GM12878 (cell line): ENCODE measurements at regions not wholly inside any gene's neighbourhood (a gene's known extent, or its start where the extent isn't known, plus 50 kb on each side); places are given as distances from the start of the nearest gene placed in this dataset.

Experiments used
- ATAC-seq: fragments of 200-7000 bp; cut with Tn5 transposase; 3 replicates; pipeline ENCODE4 v1.9.1; 2020; ENCODE audit warnings: mild to moderate bottlenecking, moderate library complexity
- BruUV-seq: library from RNA; stranded (reverse); fragments of 400-500 nt; replicated peaks from 2 replicates; lab custom pipeline; 2021; lab: Mats Ljungman, UMichigan
- CTCF ChIA-PET: fragments of 300-600 bp; sonication (Branson Sonifier 250); formaldehyde crosslinking; extraction: SDS; loops from one replicate; lab custom pipeline; 2021; ENCODE audit warnings: inconsistent platforms; lab: Yijun Ruan, JAX
- POLR2A ChIA-PET: fragments of 350-600 bp; formaldehyde crosslinking; extraction: SDS; loops from one replicate; lab custom pipeline; 2021; ENCODE audit warnings: inconsistent platforms; lab: Charles Lee
- RAD21 ChIA-PET: fragments of 300-600 bp; sonication (Branson Sonifier 250); formaldehyde crosslinking; loops from one replicate; lab custom pipeline; 2023; ENCODE audit warnings: antibody characterized with exemption; ENCODE audit not compliant: unreplicated experiment; lab: Charles Lee
- SMC1A ChIA-PET: fragments of 300-600 bp; sonication (Branson Sonifier 250); formaldehyde crosslinking; loops from one replicate; lab custom pipeline; 2023; ENCODE audit not compliant: unreplicated experiment, uncharacterized antibody; lab: Charles Lee
- DNase-seq: peaks from one replicate; pipeline ENCODE4 v3.0.0-alpha.2; 2011; ENCODE audit warnings: low read depth, low spot score
- FAIRE-seq: peaks from 3 replicates; lab custom pipeline; 2011; peaks lifted over from hg19 to GRCh38; lab: Jason Lieb, UNC
- H2AFZ ChIP-seq: 2 replicates; pipeline ENCODE4 v1.6.0; 2011; ENCODE audit warnings: low read depth, low read length, control low read depth; ENCODE audit not compliant: control insufficient read depth
- H3K27ac ChIP-seq: 2 replicates; pipeline ENCODE4 v1.5.1; 2011; ENCODE audit warnings: control low read depth; ENCODE audit not compliant: control insufficient read depth, insufficient read depth
- H3K27me3 ChIP-seq, 2 experiments: replicated peaks in 1 of 2; 2 replicates each; pipeline versions ENCODE4 v1.6.0 to v1.6.1; 2011; ENCODE audit warnings: low read length in 1 of 2; ENCODE audit not compliant: control insufficient read depth in 2 of 2, insufficient read depth in 2 of 2
- H3K36me3 ChIP-seq, 2 experiments: 2 replicates each; pipeline ENCODE4 v1.5.1; 2011; ENCODE audit warnings: low read length in 1 of 2; ENCODE audit not compliant: control insufficient read depth in 2 of 2, insufficient read depth in 2 of 2
- H3K4me1 ChIP-seq: 2 replicates; pipeline ENCODE4 v1.6.1; 2011; ENCODE audit warnings: mild to moderate bottlenecking, low read length, moderate library complexity, mixed read lengths; ENCODE audit not compliant: control insufficient read depth, insufficient read depth
- H3K4me2 ChIP-seq: 2 replicates; pipeline ENCODE4 v1.6.0; 2011; ENCODE audit warnings: control low read depth; ENCODE audit not compliant: control insufficient read depth, insufficient read depth
- H3K4me3 ChIP-seq: fragments of 200-600 bp; sonication (generic); 2 replicates; pipeline ENCODE4 v1.5.1; 2016
- H3K79me2 ChIP-seq: 2 replicates; pipeline ENCODE4 v1.6.0; 2011; ENCODE audit warnings: low read length; ENCODE audit not compliant: control insufficient read depth, insufficient read depth
- H3K9ac ChIP-seq: 2 replicates; pipeline ENCODE4 v1.8.0; 2011; ENCODE audit warnings: low read length, control low read depth, mixed read lengths; ENCODE audit not compliant: control insufficient read depth, insufficient read depth
- H3K9me3 ChIP-seq: replicated peaks from 3 replicates; pipeline ENCODE4 v1.5.1; 2011; ENCODE audit warnings: mild to moderate bottlenecking, low read length; ENCODE audit not compliant: control insufficient read depth, insufficient read depth
- H4K20me1 ChIP-seq: 2 replicates; pipeline ENCODE4 v1.6.0; 2011; ENCODE audit not compliant: control insufficient read depth, insufficient read depth
- ESRRA ChIP-seq: IDR thresholded peaks from 2 replicates; pipeline ENCODE4 v1.6.1; 2012; ENCODE audit warnings: mild to moderate bottlenecking, low read length, improper control_type of control experiment
- GATAD2B ChIP-seq: fragments of 450-650 bp; conservative IDR thresholded peaks from 2 replicates; pipeline ENCODE4 v1.6.1; 2017; ENCODE audit warnings: low read depth, mild to moderate bottlenecking, moderate library complexity
- IKZF2 ChIP-seq, 2 experiments: fragments of 450-650 bp; IDR thresholded peaks; 2 replicates each; pipeline ENCODE4 v1.6.1; 2017; ENCODE audit warnings: mild to moderate bottlenecking in 2 of 2, moderate library complexity in 2 of 2
- JUNB ChIP-seq: IDR thresholded peaks from 2 replicates; pipeline ENCODE4 v1.6.1; 2016; ENCODE audit warnings: antibody characterized with exemption, mild to moderate bottlenecking
- LARP7 ChIP-seq: fragments of 450-650 bp; IDR thresholded peaks from 2 replicates; pipeline ENCODE4 v1.6.1; 2017; ENCODE audit warnings: mild to moderate bottlenecking
- MEF2B ChIP-seq: fragments of 450-650 bp; IDR thresholded peaks from 2 replicates; pipeline ENCODE4 v1.6.1; 2018; ENCODE audit warnings: mild to moderate bottlenecking, moderate library complexity; ENCODE audit not compliant: partially characterized antibody, poor library complexity, severe bottlenecking
- POLR2AphosphoS2 ChIP-seq: IDR thresholded peaks from 2 replicates; pipeline ENCODE4 v1.6.1; 2011; ENCODE audit warnings: low read depth, mild to moderate bottlenecking, low read length, improper control_type of control experiment, moderate library complexity
- POU2F2 ChIP-seq: IDR thresholded peaks from 3 replicates; pipeline ENCODE4 v1.6.1; 2011; ENCODE audit warnings: low read depth, mild to moderate bottlenecking, low read length, borderline replicate concordance
- TARDBP ChIP-seq: IDR thresholded peaks from 2 replicates; pipeline ENCODE4 v1.6.1; 2016; ENCODE audit warnings: borderline replicate concordance
- ZNF384 ChIP-seq: IDR thresholded peaks from 2 replicates; pipeline ENCODE4 v1.6.1; 2012; ENCODE audit warnings: low read depth, mild to moderate bottlenecking, low read length, improper control_type of control experiment, borderline replicate concordance
- WGBS: methylation state at CpG from one replicate; pipeline ENCODE4 v1.1.6; 2016; ENCODE audit warnings: low lambda C conversion rate; ENCODE audit not compliant: insufficient replicate concordance, insufficient coverage; ENCODE audit errors: missing lambda C conversion rate; 5-methylcytosine and 5-hydroxymethylcytosine counted together
- in situ Hi-C: fragments of 300-500 bp; cut with MboI; formaldehyde crosslinking; loops from 9 replicates; pipeline ENCODE4 v1.14.3; 2018; ENCODE audit warnings: mixed read lengths
- intact Hi-C: fragments of 100-400 bp; cut with micrococcal nuclease; formaldehyde crosslinking; loops from one replicate; pipeline ENCODE4 v1.14.2; 2022; ENCODE audit not compliant: unreplicated experiment
- TF ChIP-seq, protein P1 (sequence below): fragments of 450-650 bp; formaldehyde crosslinking; IDR thresholded peaks from 2 replicates; pipeline ENCODE4 v1.5.0; 2022; ENCODE audit warnings: mild to moderate bottlenecking, missing genetic modification characterization

DNA sequence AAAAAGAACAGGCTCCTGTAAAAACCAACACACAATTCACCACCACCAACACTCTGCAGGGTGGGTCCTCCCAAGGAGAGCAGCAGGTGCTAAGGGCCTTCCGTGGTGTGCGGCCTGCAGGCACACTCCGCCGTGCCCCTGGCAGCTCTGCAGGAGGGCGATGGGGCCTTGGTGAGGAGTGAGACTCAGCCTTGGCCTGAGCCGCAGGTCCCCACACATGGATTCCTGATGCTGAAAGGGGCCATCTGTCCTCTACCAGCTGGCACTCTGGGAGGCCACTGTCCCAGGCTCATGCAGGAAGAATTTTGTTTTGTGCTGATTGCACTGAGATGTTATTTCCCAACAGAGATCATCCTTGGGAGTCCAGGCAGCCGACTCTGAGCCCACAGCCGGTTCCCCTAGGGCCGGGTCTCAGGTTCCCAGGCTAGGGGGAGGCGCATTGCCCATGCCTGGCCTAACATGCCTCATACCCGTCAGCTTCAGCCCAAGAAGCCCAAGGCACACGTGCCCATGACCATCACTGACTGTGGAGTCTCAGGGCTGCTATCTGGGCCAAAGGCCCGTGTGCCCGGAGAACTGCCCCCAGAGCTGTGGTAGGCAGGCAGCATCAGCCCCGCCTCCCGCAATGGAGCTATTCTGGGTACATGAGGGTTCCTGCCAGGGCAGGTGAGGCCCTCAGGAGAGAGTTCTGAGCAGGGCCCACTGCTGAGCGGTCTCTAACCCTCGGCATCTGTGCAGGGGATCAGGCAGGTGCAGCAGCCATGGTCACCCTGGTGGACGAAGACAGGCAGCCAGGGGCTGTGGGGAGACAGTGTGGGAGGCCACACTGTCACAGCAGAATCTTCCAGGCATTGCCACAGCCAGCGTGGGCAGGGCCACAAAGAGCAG, 97.9 kb upstream of the ZNF469 start:
- Histone ChIP-seq H3K4me3 (no peak overlapping the region), H3K79me2 (no peaks in the 10 kb centered on the region), H3K27ac (no peak overlapping the region), H3K9ac (no peak overlapping the region), H3K9me3 (peaks cover 6% of the 10 kb centered on the region; the same call in 1 of the 3 replicates), H3K27me3 (no peaks in the 10 kb centered on the region), H3K36me3 (no peaks in the 10 kb centered on the region), H3K4me1 (no peaks in the 10 kb centered on the region), H4K20me1 (no peaks in the 10 kb centered on the region), H3K4me2 (no peak overlapping the region), H2AFZ (no peak overlapping the region)
- ATAC-seq: no peak
- RAD21 ChIA-PET: no interaction called here
- FAIRE-seq: no peak
- POLR2A ChIA-PET: no interaction called here
- no peak for DNase-seq
- in situ Hi-C loops (no loop called here), intact Hi-C loops (no loop called here)
- 46% methylated on average over 20 of the region's 20 CpGs for WGBS
- BruUV-seq: no TSS peak
- TF ChIP-seq LARP7 (no peak), POU2F2 (no peak), POLR2AphosphoS2 (no peak), GATAD2B (no peak), ZNF384 (no peak), IKZF2 (IDR thresholded peaks at IDR 0.05) (no peak), JUNB (no peak), MEF2B (no peak), TARDBP (no peak), ESRRA (no peak)
- TF ChIP-seq, protein P1, sequence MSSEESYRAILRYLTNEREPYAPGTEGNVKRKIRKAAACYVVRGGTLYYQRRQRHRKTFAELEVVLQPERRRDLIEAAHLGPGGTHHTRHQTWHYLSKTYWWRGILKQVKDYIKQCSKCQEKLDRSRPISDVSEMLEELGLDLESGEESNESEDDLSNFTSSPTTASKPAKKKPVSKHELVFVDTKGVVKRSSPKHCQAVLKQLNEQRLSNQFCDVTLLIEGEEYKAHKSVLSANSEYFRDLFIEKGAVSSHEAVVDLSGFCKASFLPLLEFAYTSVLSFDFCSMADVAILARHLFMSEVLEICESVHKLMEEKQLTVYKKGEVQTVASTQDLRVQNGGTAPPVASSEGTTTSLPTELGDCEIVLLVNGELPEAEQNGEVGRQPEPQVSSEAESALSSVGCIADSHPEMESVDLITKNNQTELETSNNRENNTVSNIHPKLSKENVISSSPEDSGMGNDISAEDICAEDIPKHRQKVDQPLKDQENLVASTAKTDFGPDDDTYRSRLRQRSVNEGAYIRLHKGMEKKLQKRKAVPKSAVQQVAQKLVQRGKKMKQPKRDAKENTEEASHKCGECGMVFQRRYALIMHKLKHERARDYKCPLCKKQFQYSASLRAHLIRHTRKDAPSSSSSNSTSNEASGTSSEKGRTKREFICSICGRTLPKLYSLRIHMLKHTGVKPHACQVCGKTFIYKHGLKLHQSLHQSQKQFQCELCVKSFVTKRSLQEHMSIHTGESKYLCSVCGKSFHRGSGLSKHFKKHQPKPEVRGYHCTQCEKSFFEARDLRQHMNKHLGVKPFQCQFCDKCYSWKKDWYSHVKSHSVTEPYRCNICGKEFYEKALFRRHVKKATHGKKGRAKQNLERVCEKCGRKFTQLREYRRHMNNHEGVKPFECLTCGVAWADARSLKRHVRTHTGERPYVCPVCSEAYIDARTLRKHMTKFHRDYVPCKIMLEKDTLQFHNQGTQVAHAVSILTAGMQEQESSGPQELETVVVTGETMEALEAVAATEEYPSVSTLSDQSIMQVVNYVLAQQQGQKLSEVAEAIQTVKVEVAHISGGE (CRISPR knock-in tag): no peak
- SMC1A ChIA-PET: no interaction called here
- CTCF ChIA-PET: no interaction called here
